C4-2B (cell line): ENCODE measurements at regions not wholly inside any gene's neighbourhood (a gene's known extent, or its start where the extent isn't known, plus 50 kb on each side); places are given as distances from the start of the nearest gene placed in this dataset.

ENCODE experiments used
- ZFX ChIP-seq: fragments of 450-650 bp; IDR thresholded peaks from 2 replicates; pipeline ENCODE4 v1.6.1; 2017
- TF ChIP-seq, protein P1 (sequence below): fragments of 450-650 bp; conservative IDR thresholded peaks from 2 replicates; pipeline ENCODE4 v1.5.1; 2017; ENCODE audit warnings: mild to moderate bottlenecking

DNA sequence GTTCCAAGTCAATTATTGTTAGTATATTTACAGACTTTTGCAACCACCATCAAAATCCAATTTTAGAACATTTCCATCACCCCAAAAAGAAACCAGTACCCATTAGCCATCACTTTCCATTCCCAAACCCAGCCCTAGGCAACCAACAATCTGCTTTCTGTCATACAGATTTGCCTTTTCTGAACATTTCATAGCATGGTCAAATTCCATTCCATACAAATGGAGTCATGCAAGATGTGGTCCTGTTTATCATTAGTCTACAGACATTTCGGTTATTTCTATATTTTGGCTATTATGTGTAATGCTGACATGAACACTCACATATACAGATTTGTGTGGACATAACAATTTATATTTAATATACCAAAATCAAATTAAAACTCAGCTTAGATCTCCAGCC, 508.7 kb downstream of the ZNF674 start:
- TF ChIP-seq, protein P1, sequence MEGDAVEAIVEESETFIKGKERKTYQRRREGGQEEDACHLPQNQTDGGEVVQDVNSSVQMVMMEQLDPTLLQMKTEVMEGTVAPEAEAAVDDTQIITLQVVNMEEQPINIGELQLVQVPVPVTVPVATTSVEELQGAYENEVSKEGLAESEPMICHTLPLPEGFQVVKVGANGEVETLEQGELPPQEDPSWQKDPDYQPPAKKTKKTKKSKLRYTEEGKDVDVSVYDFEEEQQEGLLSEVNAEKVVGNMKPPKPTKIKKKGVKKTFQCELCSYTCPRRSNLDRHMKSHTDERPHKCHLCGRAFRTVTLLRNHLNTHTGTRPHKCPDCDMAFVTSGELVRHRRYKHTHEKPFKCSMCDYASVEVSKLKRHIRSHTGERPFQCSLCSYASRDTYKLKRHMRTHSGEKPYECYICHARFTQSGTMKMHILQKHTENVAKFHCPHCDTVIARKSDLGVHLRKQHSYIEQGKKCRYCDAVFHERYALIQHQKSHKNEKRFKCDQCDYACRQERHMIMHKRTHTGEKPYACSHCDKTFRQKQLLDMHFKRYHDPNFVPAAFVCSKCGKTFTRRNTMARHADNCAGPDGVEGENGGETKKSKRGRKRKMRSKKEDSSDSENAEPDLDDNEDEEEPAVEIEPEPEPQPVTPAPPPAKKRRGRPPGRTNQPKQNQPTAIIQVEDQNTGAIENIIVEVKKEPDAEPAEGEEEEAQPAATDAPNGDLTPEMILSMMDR, result no peak
- TF ChIP-seq ZFX, result no peak
